Keratinocyte (primary cell): ENCODE measurements at regions not wholly inside any gene's neighbourhood (a gene's known extent, or its start where the extent isn't known, plus 50 kb on each side); places are given as distances from the start of the nearest gene placed in this dataset.
"Not testable (repeated sequence)": the region's sequence is repeated elsewhere in the genome, so short reads cannot be mapped to it uniquely, and the experiment has no call there.

Experiments used
- DNase-seq: peaks from one replicate; pipeline ENCODE4 v3.0.0-alpha.2; 2011; ENCODE audit warnings: low read depth, missing footprints, low spot score
- FAIRE-seq: peaks from 2 replicates; lab custom pipeline; 2011; peaks lifted over from hg19 to GRCh38; lab: Jason Lieb, UNC
- H2AFZ ChIP-seq: 2 replicates; pipeline ENCODE4 v1.6.0; 2012; ENCODE audit warnings: low read length, control low read depth, inconsistent platforms; ENCODE audit not compliant: control insufficient read depth
- H3K27ac ChIP-seq: 2 replicates; pipeline ENCODE4 v1.5.1; 2011; ENCODE audit warnings: low read length; ENCODE audit not compliant: control insufficient read depth, insufficient read depth
- H3K27me3 ChIP-seq: 3 replicates; pipeline ENCODE4 v1.6.0; 2011; ENCODE audit warnings: low read length; ENCODE audit not compliant: control insufficient read depth, insufficient read depth; ENCODE audit errors: extremely low read depth
- H3K36me3 ChIP-seq, 2 experiments: 2 replicates in 1 of 2; 3 replicates in 1 of 2; pipeline ENCODE4 v1.5.1; 2011; ENCODE audit warnings: low read length in 2 of 2, mild to moderate bottlenecking in 1 of 2; ENCODE audit not compliant: control insufficient read depth in 2 of 2, insufficient read depth in 2 of 2; ENCODE audit errors: extremely low read depth in 1 of 2
- H3K4me1 ChIP-seq: 3 replicates; pipeline ENCODE4 v1.5.1; 2011; ENCODE audit warnings: low read length; ENCODE audit not compliant: control insufficient read depth, insufficient read depth; ENCODE audit errors: extremely low read depth
- H3K4me2 ChIP-seq: 3 replicates; pipeline ENCODE4 v1.6.0; 2011; ENCODE audit warnings: low read depth, low read length; ENCODE audit not compliant: control insufficient read depth, insufficient read depth; ENCODE audit errors: extremely low read depth
- H3K4me3 ChIP-seq, 3 experiments: fragments of 200-600 bp in 1 of 3; sonication (generic) in 1 of 3; 2 replicates in 2 of 3; 3 replicates in 1 of 3; pipeline ENCODE4 v1.5.1; 2011 to 2016; ENCODE audit warnings: low read length in 3 of 3, mild to moderate bottlenecking in 3 of 3, control low read depth in 2 of 3, inconsistent platforms in 1 of 3, low read depth in 1 of 3, mixed read lengths in 1 of 3, mixed run types in 1 of 3, moderate library complexity in 1 of 3; ENCODE audit not compliant: control insufficient read depth in 2 of 3, insufficient read depth in 2 of 3; ENCODE audit errors: extremely low read depth in 1 of 3
- H3K79me2 ChIP-seq: 2 replicates; pipeline ENCODE4 v1.6.0; 2012; ENCODE audit warnings: low read length; ENCODE audit not compliant: control insufficient read depth, insufficient read depth
- H3K9ac ChIP-seq: 3 replicates; pipeline ENCODE4 v1.6.0; 2011; ENCODE audit warnings: low read length; ENCODE audit not compliant: control insufficient read depth, insufficient read depth; ENCODE audit errors: extremely low read depth
- H3K9me1 ChIP-seq: 3 replicates; pipeline ENCODE4 v1.6.0; 2011; ENCODE audit warnings: low read length; ENCODE audit not compliant: control insufficient read depth, insufficient read depth; ENCODE audit errors: extremely low read depth
- H3K9me3 ChIP-seq: 2 replicates; pipeline ENCODE4 v1.5.1; 2012; ENCODE audit warnings: low read depth, low read length; ENCODE audit not compliant: control insufficient read depth
- H4K20me1 ChIP-seq: 3 replicates; pipeline ENCODE4 v1.6.0; 2011; ENCODE audit warnings: low read length; ENCODE audit not compliant: control insufficient read depth, insufficient read depth; ENCODE audit errors: extremely low read depth
- dilution Hi-C: fragments of 300-500 bp; cut with MboI; formaldehyde crosslinking; loops from one replicate; pipeline ENCODE4 v1.7.0; 2020; ENCODE audit warnings: low sequenced_read_pairs; ENCODE audit not compliant: extremely low pct_ligation_motif_present

- H3K4me2 ChIP-seq, H3K9me1 ChIP-seq, H3K9ac ChIP-seq, H3K79me2 ChIP-seq, H3K27me3 ChIP-seq, FAIRE-seq, DNase-seq, H3K9me3 ChIP-seq, H3K4me1 ChIP-seq, H2AFZ ChIP-seq, dilution Hi-C loops, H4K20me1 ChIP-seq, H3K27ac ChIP-seq, H3K36me3 ChIP-seq, H3K4me3 ChIP-seq: not testable (repeated sequence)
Measured at GRCh38 chr2:95654897-95655296, 63.1 kb downstream of the TRIM43 start.

GRCh38 chr2:95656553-95656952 is 64.8 kb downstream of the TRIM43 start:
- DNase-seq, H3K79me2 ChIP-seq, H3K27me3 ChIP-seq, H3K36me3 ChIP-seq, H3K9me1 ChIP-seq, H3K4me1 ChIP-seq, H4K20me1 ChIP-seq, H2AFZ ChIP-seq, dilution Hi-C loops, H3K27ac ChIP-seq, FAIRE-seq, H3K9me3 ChIP-seq, H3K4me3 ChIP-seq, H3K9ac ChIP-seq, H3K4me2 ChIP-seq: not testable (repeated sequence)

GRCh38 chr2:95657937-95658336 is 66.1 kb downstream of the TRIM43 start:
- H2AFZ ChIP-seq, H3K4me1 ChIP-seq, H3K9me3 ChIP-seq, H3K79me2 ChIP-seq, H3K9ac ChIP-seq, H3K4me3 ChIP-seq, H4K20me1 ChIP-seq, H3K4me2 ChIP-seq, FAIRE-seq, H3K36me3 ChIP-seq, H3K27ac ChIP-seq, dilution Hi-C loops, H3K9me1 ChIP-seq, DNase-seq, H3K27me3 ChIP-seq: not testable (repeated sequence)

GRCh38 chr2:95660766-95661562 is 69.2 kb downstream of the TRIM43 start:
- H3K79me2 ChIP-seq, H3K27ac ChIP-seq, H3K4me2 ChIP-seq, FAIRE-seq, H3K36me3 ChIP-seq, H3K27me3 ChIP-seq, H3K4me3 ChIP-seq, H3K4me1 ChIP-seq, dilution Hi-C loops, H2AFZ ChIP-seq, H4K20me1 ChIP-seq, H3K9me1 ChIP-seq, H3K9me3 ChIP-seq, H3K9ac ChIP-seq, DNase-seq: not testable (repeated sequence)
